IPS DF 4.7 (cell line): ENCODE measurements at regions not wholly inside any gene's neighbourhood (a gene's known extent, or its start where the extent isn't known, plus 50 kb on each side); places are given as distances from the start of the nearest gene placed in this dataset.
A peak's percentile ranks its signal among the peaks of the same experiment; 100 is the strongest.

ENCODE experiments used
- DNase-seq: peaks from one replicate; pipeline ENCODE4 v3.0.0-alpha.2; 2013; ENCODE audit warnings: low spot score; ENCODE audit errors: extremely low read depth

DNA sequence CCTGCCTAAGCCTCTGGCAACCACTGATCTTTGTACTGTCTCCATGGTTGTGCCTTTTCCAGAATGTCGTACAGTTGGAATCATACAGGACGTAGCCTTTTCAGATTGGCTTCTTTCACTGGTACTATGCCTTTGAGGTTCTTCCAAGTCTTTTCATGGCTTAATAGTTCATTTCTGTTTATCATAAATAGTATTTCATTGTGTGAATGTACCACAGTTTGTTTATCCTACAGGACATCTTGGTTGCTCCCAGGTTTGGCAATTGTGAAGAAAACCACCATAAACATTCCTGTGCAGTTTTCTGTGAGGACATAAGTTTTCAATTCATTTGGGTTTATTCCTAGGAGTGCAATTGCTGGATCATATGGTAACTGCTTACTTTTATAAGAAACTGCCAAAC is 190.6 kb upstream of the RAB4A start:
- DNase-seq = no peak

- DNase-seq = no peak
Observed at GRCh38 chr1:229085291-229085690, 185.6 kb upstream of the RAB4A start.

- no peak for DNase-seq
Observed at GRCh38 chr1:229086091-229086490, 184.8 kb upstream of the RAB4A start.

DNA sequence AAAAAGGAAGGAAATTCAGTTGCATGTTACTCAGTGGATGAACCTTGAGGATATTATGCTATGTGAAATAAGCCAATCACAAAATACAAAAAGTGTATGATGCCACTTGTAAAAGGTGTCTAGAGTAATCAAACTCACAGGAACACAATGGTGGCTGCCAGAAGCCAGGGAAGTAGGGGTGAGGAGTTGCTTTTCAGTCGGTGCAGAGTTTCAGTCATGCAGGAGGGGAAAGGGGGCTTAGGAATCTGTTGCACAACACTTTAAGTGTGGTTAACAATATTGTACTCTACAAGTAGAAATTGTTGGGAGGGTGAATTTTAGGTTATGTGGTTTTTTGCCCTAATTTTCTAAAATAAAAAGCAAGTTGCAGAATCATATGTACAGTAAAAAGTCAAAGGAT is 184.2 kb upstream of the RAB4A start:
- DNase-seq = no peak

GRCh38 chr1:229087339-229087738 is 183.6 kb upstream of the RAB4A start:
- DNase-seq = no peak

DNA sequence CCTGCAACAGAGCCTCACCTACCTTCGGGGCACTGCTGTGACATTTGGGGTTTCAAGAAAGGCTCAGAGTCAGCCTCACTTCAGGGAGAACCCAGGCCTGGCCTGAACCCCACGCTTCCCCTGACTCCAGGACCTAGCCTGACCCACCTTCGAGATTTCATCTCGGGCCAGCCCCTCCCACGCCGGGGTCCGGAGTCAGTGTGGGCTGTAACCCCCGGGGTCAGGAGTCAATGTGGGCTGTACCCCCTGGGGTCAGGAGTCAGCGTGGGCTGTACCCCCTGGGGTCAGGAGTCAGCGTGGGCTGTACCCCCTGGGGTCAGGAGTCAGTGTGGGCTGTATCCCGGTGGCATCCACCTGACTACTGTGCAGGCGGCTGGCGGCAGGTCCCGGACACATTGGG is 183.0 kb upstream of the RAB4A start:
- no peak for DNase-seq

- no peak for DNase-seq
Observed at GRCh38 chr1:229088711-229089110, 182.2 kb upstream of the RAB4A start.

- no peak for DNase-seq
Observed at GRCh38 chr1:229089586-229090208, 181.2 kb upstream of the RAB4A start.

DNA sequence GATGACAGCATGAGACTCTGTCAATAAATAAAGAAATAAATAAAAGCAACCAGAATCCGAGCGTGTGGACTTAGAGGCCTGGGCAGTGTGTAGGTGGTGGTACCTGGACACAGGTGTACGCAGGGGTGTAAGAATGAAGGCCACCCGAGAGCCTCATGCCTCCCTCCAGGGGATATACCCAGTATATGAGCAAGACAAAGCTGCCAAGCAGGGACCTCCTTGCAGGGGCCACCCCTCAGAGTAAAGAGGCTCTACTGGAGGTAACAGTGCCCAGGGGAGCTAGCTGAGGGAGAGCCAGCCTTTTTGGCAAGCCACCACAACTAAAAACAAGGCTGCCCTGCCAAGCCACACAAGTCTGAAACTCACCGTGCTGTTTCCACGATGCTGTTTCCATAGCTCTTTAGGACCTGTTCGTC is 179.2 kb upstream of the RAB4A start:
- DNase-seq = no peak

DNA sequence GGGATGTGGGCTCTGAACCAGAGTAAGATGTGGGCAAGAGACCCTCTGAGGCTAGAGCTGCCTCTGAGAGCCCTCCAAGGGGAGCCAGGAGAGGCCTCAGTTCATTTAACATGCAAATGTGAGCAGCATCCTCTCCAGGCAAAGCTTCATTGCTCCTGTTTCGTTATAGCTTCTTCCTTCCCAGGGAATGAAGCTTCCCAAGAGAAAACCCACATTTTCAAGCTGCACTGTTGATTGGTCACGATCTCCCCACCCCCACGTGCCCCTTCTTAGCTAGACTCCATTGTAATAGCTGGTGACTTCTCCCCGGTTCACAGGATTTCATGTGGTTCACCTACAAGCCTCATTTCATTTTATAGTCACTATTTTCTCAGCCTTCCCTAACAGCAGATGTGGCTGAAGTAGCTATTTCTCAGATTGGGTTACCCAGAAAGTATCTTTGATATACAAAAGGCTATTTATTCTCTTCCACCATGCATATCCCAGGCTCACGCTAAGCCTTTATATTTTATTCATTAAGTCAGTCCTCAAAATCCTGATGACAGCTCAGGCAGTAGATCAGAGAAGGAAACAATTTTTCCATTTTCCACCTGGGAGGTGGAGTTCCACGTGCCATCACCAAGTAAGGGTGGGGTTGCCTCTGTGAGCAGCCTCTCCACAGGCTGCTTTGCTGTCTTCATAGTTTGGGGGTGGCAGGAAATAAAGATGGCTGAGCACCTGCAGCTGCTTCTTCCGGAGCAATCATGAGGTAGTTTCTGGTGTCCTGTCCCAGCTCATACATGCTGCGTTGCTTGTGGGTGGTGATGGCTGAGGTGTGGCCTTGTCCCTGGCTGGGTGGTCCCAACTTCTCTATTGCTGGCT is 178.3 kb upstream of the RAB4A start:
- DNase-seq = no peak

- DNase-seq = no peak
Observed at GRCh38 chr1:229093238-229093540, 177.7 kb upstream of the RAB4A start.

DNA sequence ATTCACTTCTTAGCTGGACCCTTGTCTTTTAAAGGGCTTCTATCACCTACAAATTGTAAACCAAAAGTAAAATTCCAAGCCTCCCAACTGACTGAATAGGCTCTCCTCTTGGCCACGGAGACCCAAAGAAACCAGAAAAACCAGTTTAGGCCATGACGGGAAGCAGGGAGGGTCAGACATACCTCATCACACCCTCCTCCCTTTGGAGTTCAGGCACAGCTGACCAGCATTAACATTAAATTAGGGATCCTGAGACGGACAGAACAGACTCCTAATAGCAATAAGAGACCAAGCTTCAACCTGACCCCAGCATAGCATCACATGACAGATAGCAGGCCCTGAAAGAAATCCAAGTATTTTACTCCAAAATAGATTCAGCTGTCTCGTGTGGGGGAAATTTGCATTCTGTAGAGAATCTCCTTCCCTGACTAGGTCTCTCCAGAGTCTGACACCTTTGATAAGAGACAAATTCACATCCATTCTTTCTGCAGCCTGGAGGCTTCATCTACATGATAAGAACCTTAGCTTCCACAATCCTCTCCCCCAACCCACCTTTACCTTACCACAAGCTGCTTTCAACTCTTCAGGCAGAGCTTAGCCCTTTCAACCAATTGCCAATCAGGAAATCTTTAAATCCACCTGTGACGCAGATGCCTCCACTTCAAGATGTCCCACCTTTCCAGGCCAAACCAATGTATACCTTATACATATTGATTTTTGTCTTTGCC is 177.1 kb upstream of the RAB4A start:
- DNase-seq = peak; percentile 86

- no peak for DNase-seq
Observed at GRCh38 chr1:229094476-229095311, 176.2 kb upstream of the RAB4A start.

DNA sequence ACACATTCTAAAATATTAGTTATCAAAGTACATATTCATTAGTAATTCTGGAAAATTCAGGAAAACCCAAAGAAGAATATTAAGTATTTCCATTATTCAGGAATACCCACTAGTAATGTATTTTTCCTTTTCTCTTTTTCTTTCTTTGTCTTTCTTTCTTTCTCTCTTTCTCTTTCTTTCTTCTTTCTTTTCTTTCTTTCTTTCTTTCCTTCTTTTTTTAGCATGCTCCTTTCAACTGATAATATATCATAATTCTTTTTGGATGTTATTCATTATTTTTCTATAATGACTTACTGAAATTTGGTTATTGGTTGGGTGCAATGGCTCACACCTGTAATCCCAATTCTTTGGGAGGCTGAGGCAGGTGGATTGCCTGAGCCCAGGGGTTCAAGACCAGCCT is 175.6 kb upstream of the RAB4A start:
- no peak for DNase-seq

GRCh38 chr1:229097356-229097755 is 173.6 kb upstream of the RAB4A start:
- no peak for DNase-seq

DNA sequence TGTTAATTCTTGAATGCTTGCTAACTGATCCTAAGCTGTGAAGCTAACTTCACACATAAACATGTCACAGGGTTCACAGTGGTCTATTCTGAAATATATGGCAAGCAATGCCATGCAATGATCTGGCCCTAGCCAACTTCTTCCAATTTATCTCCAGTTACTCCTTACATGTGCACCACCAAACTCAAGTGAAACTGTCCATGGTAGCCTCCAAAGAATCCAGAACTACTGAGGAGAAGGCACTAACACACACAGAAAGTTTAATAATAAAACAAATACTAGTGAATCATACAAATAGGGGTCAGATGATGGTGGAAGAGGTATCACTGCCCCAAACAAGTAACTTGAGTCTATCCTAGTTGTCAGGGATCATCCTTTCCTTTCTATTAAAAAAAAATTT is 172.6 kb upstream of the RAB4A start:
- no peak for DNase-seq

DNA sequence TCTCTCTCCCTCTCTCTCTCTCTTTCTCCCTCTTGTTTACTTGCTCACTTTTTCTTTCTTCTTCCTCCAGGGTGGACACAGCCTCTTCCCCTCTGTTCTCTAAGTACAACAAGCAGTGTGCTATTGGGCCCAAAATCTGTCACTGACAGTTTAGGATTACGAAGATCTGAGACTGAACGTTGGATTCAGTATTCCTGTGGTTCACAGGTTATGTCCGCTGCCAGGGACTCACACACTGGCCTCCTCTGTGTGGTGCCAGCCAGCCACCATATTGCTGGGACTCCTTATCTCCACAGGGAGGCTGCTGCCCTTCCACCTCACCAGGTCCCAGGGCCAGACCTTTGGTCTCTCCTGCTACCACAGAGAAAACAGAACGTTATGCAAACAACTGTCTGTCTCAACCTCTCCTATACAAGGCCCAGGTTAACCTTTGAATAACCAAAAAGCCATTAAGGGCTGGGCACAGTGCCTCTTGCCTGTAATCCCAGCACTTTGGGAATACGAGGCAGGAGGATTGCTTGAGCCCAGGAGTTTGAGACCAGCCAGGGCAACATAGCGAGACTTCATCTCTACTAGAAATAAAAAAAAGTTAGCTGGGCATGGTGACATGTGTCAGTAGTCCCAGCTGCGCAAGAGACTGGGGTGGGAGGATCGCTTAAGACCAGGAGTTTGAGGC is 171.9 kb upstream of the RAB4A start:
- no peak for DNase-seq

GRCh38 chr1:229101011-229101871 is 169.7 kb upstream of the RAB4A start:
- no peak for DNase-seq

GRCh38 chr1:229102741-229103391 is 168.0 kb upstream of the RAB4A start:
- no peak for DNase-seq

- no peak for DNase-seq
Observed at GRCh38 chr1:229104654-229105053, 166.3 kb upstream of the RAB4A start.
